K562 (cell line): ENCODE measurements at regions not wholly inside any gene's neighbourhood (a gene's known extent, or its start where the extent isn't known, plus 50 kb on each side); places are given as distances from the start of the nearest gene placed in this dataset.

ENCODE experiments used
- ATAC-seq: fragments of 200-7000 bp; cut with Tn5 transposase; 3 replicates; pipeline ENCODE4 v1.9.1; 2020; ENCODE audit warnings: moderate library complexity
- BruUV-seq: library from RNA; stranded (reverse); fragments of 400-500 nt; replicated peaks from 2 replicates; lab custom pipeline; 2021; lab: Mats Ljungman, UMichigan
- CTCF ChIA-PET: fragments of 300-600 bp; formaldehyde crosslinking; extraction: SDS; loops from one replicate; lab custom pipeline; 2021; ENCODE audit warnings: low intra/inter-chr PET ratio; lab: Yijun Ruan, JAX
- POLR2A ChIA-PET: fragments of 300-600, 350-650 bp; sonication (Branson Sonifier 250); formaldehyde crosslinking; extraction: SDS; loops from one replicate; lab custom pipeline; 2021; ENCODE audit warnings: antibody characterized with exemption, inconsistent platforms; lab: Yijun Ruan, JAX
- DNase-seq, 4 experiments: peaks; one replicate each; pipeline versions ENCODE4 v3.0.0 to v3.0.0-alpha.2; 2011 to 2018; ENCODE audit warnings: low spot score in 3 of 4, mixed read lengths in 3 of 4; ENCODE audit errors: extremely low read depth in 1 of 4
- FAIRE-seq: peaks from 2 replicates; lab custom pipeline; 2011; peaks lifted over from hg19 to GRCh38; lab: Jason Lieb, UNC
- H2AFZ ChIP-seq: 2 replicates; pipeline ENCODE4 v1.6.0; 2011; ENCODE audit warnings: low read depth, low read length, control low read depth, inconsistent platforms
- H3K27ac ChIP-seq: fragments of 200-600 bp; 3 replicates; pipeline ENCODE4 v1.8.0; 2011; ENCODE audit warnings: low read depth, mild to moderate bottlenecking, control low read depth, inconsistent platforms, low read length, moderate library complexity, mixed read lengths; ENCODE audit errors: extremely low read depth
- H3K27me3 ChIP-seq, 2 experiments: fragments of 300-600 bp in 1 of 2; 2 replicates in 1 of 2; 3 replicates in 1 of 2; pipeline versions ENCODE4 v1.6.0 to v1.8.0; 2011; ENCODE audit warnings: inconsistent platforms in 2 of 2, low read length in 2 of 2, mild to moderate bottlenecking in 1 of 2, mixed read lengths in 1 of 2, moderate library complexity in 1 of 2; ENCODE audit not compliant: control insufficient read depth in 2 of 2, insufficient read depth in 2 of 2
- H3K36me3 ChIP-seq: fragments of 300-600 bp; 3 replicates; pipeline ENCODE4 v1.8.0; 2011; ENCODE audit warnings: mild to moderate bottlenecking, low read length, inconsistent platforms; ENCODE audit not compliant: control insufficient read depth, insufficient read depth
- H3K4me1 ChIP-seq, 2 experiments: fragments of 200-600 bp in 1 of 2; replicated peaks in 1 of 2; 2 replicates in 1 of 2; 3 replicates in 1 of 2; pipeline versions ENCODE4 v1.5.1 to v1.8.0; 2011; ENCODE audit warnings: inconsistent platforms in 2 of 2, low read length in 2 of 2, mild to moderate bottlenecking in 1 of 2, mixed read lengths in 1 of 2, moderate library complexity in 1 of 2; ENCODE audit not compliant: control insufficient read depth in 2 of 2, insufficient read depth in 2 of 2
- H3K4me2 ChIP-seq: 2 replicates; pipeline ENCODE4 v1.6.1; 2011; ENCODE audit warnings: low read length, control low read depth, inconsistent platforms, mixed read lengths; ENCODE audit not compliant: insufficient read depth
- H3K4me3 ChIP-seq: fragments of 200-600 bp; sonication (generic), shearing (Covaris generic); 2 replicates; pipeline ENCODE4 v1.5.1; 2016; ENCODE audit warnings: control low read depth, inconsistent platforms
- H3K79me2 ChIP-seq: fragments of 200-600 bp; 3 replicates; pipeline ENCODE4 v1.8.0; 2011; ENCODE audit warnings: low read length, inconsistent platforms; ENCODE audit not compliant: control insufficient read depth, insufficient read depth
- H3K9ac ChIP-seq, 2 experiments: 2 replicates each; pipeline versions ENCODE4 v1.6.0 to v1.6.1; 2011; ENCODE audit warnings: low read depth in 2 of 2, low read length in 2 of 2, control low read depth in 1 of 2, inconsistent platforms in 1 of 2, mild to moderate bottlenecking in 1 of 2, mixed read lengths in 1 of 2; ENCODE audit not compliant: insufficient read depth in 1 of 2
- H3K9me1 ChIP-seq: one replicate; pipeline ENCODE4 v1.6.0; 2011; ENCODE audit warnings: inconsistent platforms, mild to moderate bottlenecking, low read length, moderate library complexity; ENCODE audit not compliant: control insufficient read depth, insufficient read depth
- H3K9me3 ChIP-seq: replicated peaks from 2 replicates; pipeline ENCODE4 v1.5.1; 2011; ENCODE audit warnings: low read depth, low read length, inconsistent platforms; ENCODE audit not compliant: control insufficient read depth, insufficient read depth
- H4K20me1 ChIP-seq: replicated peaks from 2 replicates; pipeline ENCODE4 v1.6.1; 2011; ENCODE audit warnings: low read length, inconsistent platforms, mixed read lengths; ENCODE audit not compliant: control insufficient read depth, insufficient read depth
- BRF1 ChIP-seq: IDR thresholded peaks from 3 replicates; pipeline ENCODE4 v1.6.1; 2011; ENCODE audit warnings: borderline replicate concordance, mild to moderate bottlenecking; ENCODE audit not compliant: insufficient read length; ENCODE audit errors: extremely low read depth
- DNMT1 ChIP-seq: fragments of 450-650 bp; IDR thresholded peaks from 2 replicates; pipeline ENCODE4 v1.6.1; 2016; ENCODE audit warnings: antibody characterized with exemption, mild to moderate bottlenecking
- EHMT2 ChIP-seq: fragments of 450-650 bp; IDR thresholded peaks from 2 replicates; pipeline ENCODE4 v1.6.1; 2018; ENCODE audit warnings: antibody characterized with exemption
- FOXA3 ChIP-seq, 2 experiments: fragments of 450-650 bp in 1 of 2; sonication (generic) in 1 of 2; formaldehyde crosslinking; IDR thresholded peaks in 1 of 2; conservative IDR thresholded peaks in 1 of 2; 2 replicates each; pipeline versions ENCODE4 v1.4.0 to v1.8.0; 2020 to 2022; ENCODE audit warnings: mild to moderate bottlenecking in 2 of 2, missing genetic modification reagents in 1 of 2
- FOXJ3 ChIP-seq: sonication (generic); formaldehyde crosslinking; IDR thresholded peaks from 2 replicates; pipeline ENCODE4 v1.4.0; 2020; ENCODE audit warnings: mild to moderate bottlenecking, missing genetic modification reagents
- GTF2E2 ChIP-seq: fragments of 200-800 bp; sonication (Bioruptor generic); IDR thresholded peaks from 2 replicates; pipeline ENCODE4 v1.6.1; 2016; ENCODE audit warnings: missing genetic modification characterization, missing compliant biosample characterization
- MTA2 ChIP-seq: fragments of 450-650 bp; IDR thresholded peaks from 2 replicates; pipeline ENCODE4 v1.6.1; 2016; ENCODE audit warnings: low read depth
- NR1H2 ChIP-seq: sonication (generic); formaldehyde crosslinking; IDR thresholded peaks from 2 replicates; pipeline ENCODE4 v1.4.0; 2020; ENCODE audit warnings: mild to moderate bottlenecking, missing genetic modification reagents
- SMAD2 ChIP-seq: fragments of 150-350 bp; IDR thresholded peaks from 2 replicates; pipeline ENCODE4 v1.6.1; 2014; ENCODE audit warnings: low read depth, mild to moderate bottlenecking, low read length
- ZNF551 ChIP-seq: fragments of 250-450 bp; sonication (Bioruptor Pico); IDR thresholded peaks from 2 replicates; pipeline ENCODE4 v1.5.0; 2021; ENCODE audit warnings: mild to moderate bottlenecking, moderate library complexity
- WGBS: fragments of 100-300 bp; shearing (Covaris generic); methylation state at CpG from one replicate; pipeline ENCODE4 v1.1.6; 2016; ENCODE audit warnings: low coverage, mixed read lengths; ENCODE audit not compliant: insufficient coverage; ENCODE audit errors: missing lambda C conversion rate; 5-methylcytosine and 5-hydroxymethylcytosine counted together
- in situ Hi-C: fragments of 300-500 bp; cut with MboI; formaldehyde crosslinking; loops from 4 replicates; pipeline ENCODE4 v1.15.0; 2018; ENCODE audit warnings: inconsistent platforms, mixed read lengths
- intact Hi-C: fragments of 100-400 bp; cut with micrococcal nuclease; formaldehyde crosslinking; loops from 2 replicates; pipeline ENCODE4 v1.14.2; 2022
- TF ChIP-seq, protein P1 (sequence below): sonication (generic); formaldehyde crosslinking; IDR thresholded peaks from 2 replicates; pipeline ENCODE4 v1.9.0; 2022; ENCODE audit warnings: mild to moderate bottlenecking, missing genetic modification reagents
- TF ChIP-seq, protein P2 (sequence below): fragments of 450-650 bp; IDR thresholded peaks from one replicate; pipeline ENCODE4 v1.6.1; 2018; ENCODE audit warnings: mild to moderate bottlenecking, moderate library complexity; ENCODE audit not compliant: partially characterized antibody

DNA sequence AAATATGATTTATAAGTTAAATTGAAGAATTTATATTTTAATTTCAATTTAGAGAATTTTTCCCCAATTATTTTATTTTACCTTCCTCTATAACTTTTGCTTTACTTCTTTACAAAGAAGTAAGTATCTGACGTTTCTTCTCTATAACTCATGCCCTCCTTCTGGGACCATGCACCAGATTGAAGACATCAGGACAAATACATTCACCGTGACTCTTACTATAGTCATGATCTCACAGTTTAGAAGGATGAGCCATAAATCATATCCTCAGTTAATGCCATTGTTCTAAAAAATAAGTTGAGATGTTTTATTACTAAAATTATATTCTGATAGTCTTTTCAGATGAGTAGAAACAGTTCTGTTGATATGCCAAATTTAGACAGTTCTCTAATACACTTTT is 279.3 kb downstream of the TMX3 start:
- H3K4me3 ChIP-seq, result no peak overlapping the region
- H2AFZ ChIP-seq, result no peak overlapping the region
- H3K27ac ChIP-seq, result no peak overlapping the region
- no peaks in the 10 kb centered on the region for H3K9me1 ChIP-seq
- BruUV-seq, result no TSS peak
- H3K79me2 ChIP-seq, result no peaks in the 10 kb centered on the region
- no peak for TF ChIP-seq FOXA3 (CRISPR knock-in tag; conservative IDR thresholded peaks at IDR 0.05 in 1 of 2, IDR thresholded peaks at IDR 0.05 in 1 of 2)
- no peak for TF ChIP-seq DNMT1
- TF ChIP-seq, all 486 proteins: peak for 0
- 0% methylated on average over 2 of the region's 2 CpGs for WGBS
- H4K20me1 ChIP-seq, result no peaks in the 10 kb centered on the region
- H3K36me3 ChIP-seq, result no peaks in the 10 kb centered on the region
- no peak overlapping the region for H3K9ac ChIP-seq
- no peak overlapping the region for H3K4me2 ChIP-seq
- POLR2A ChIA-PET, result no interaction called here
- no peak for ATAC-seq
- intact Hi-C loops, result no loop called here
- no peak for DNase-seq
- H3K27me3 ChIP-seq, result no peaks in the 10 kb centered on the region
- CTCF ChIA-PET, result no interaction called here
- no peaks in the 10 kb centered on the region for H3K9me3 ChIP-seq
- no peaks in the 10 kb centered on the region for H3K4me1 ChIP-seq
- in situ Hi-C loops, result no loop called here
- no peak for FAIRE-seq

DNA sequence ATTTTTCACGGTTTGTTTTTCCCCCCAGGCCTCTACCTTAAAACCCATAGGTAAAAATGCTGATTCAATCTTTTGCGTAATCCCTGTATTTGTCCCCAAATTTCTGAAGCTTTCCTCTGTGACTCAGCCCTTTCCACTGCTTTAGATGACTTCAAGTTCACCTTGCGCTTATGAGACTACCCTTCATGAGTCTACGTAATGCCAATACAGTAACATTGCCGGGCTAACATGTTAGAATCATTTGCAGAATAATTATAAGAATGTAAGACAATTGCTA is 283.0 kb downstream of the TMX3 start:
- 0% methylated on average over 4 of the region's 5 CpGs for WGBS
- H3K4me3 ChIP-seq, result no peak overlapping the region
- H3K27me3 ChIP-seq, result no peaks in the 10 kb centered on the region
- TF ChIP-seq MTA2 (no peak), SMAD2 (no peak), NR1H2 (CRISPR knock-in tag) (no peak), BRF1 (no peak), ZNF551 (CRISPR knock-in tag) (no peak), FOXJ3 (CRISPR knock-in tag) (no peak), GTF2E2 (tag) (no peak), EHMT2 (no peak)
- TF ChIP-seq, protein P1, sequence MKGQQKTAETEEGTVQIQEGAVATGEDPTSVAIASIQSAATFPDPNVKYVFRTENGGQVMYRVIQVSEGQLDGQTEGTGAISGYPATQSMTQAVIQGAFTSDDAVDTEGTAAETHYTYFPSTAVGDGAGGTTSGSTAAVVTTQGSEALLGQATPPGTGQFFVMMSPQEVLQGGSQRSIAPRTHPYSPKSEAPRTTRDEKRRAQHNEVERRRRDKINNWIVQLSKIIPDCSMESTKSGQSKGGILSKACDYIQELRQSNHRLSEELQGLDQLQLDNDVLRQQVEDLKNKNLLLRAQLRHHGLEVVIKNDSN (CRISPR knock-in tag), result no peak
- TF ChIP-seq, protein P2, sequence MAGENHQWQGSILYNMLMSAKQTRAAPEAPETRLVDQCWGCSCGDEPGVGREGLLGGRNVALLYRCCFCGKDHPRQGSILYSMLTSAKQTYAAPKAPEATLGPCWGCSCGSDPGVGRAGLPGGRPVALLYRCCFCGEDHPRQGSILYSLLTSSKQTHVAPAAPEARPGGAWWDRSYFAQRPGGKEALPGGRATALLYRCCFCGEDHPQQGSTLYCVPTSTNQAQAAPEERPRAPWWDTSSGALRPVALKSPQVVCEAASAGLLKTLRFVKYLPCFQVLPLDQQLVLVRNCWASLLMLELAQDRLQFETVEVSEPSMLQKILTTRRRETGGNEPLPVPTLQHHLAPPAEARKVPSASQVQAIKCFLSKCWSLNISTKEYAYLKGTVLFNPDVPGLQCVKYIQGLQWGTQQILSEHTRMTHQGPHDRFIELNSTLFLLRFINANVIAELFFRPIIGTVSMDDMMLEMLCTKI, result no peak
- TF ChIP-seq, all 486 proteins: peak for 0
- Histone ChIP-seq H3K9ac (no peak overlapping the region), H3K4me1 (no peaks in the 10 kb centered on the region), H3K79me2 (no peaks in the 10 kb centered on the region), H3K27ac (no peak overlapping the region), H2AFZ (no peak overlapping the region), H3K36me3 (no peaks in the 10 kb centered on the region), H4K20me1 (no peaks in the 10 kb centered on the region), H3K4me2 (no peak overlapping the region), H3K9me3 (no peaks in the 10 kb centered on the region), H3K9me1 (no peaks in the 10 kb centered on the region)
- DNase-seq (no peak), ATAC-seq (no peak), FAIRE-seq (no peak)
- in situ Hi-C loops, result no loop called here
- no TSS peak for BruUV-seq
- POLR2A ChIA-PET, result no interaction called here
- intact Hi-C loops, result no loop called here
- CTCF ChIA-PET, result no interaction called here
